ENCODE measurements at regions not wholly inside any gene's neighbourhood (a gene's known extent, or its start where the extent isn't known, plus 50 kb on each side); places are given as distances from the start of the nearest gene placed in this dataset.

DNA sequence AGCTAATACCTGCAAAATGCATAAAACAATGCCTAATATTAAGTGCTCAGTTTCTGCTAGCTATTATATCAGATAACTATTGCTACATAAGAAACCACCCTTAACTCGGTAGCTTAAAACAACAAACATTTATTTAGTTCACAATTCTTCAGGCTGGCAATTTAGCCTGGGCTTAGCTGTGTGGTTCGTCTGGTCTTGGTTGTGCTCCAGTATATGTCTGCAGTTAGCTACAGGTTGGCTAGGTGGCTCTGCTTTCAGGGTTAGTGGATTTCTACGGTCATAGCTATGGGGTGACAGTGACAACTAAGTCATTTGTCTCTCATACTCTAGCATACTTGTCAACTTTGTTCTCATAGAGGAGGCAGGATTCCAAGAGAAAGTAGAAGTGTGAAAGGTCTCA lies 61.8 kb upstream of the NRP1 start:
- Histone ChIP-seq H3K4me3 (ENCODE audit: low read depth, low read length, poor library complexity, severe bottlenecking) (no peak overlapping the region), H3K4me1 (ENCODE audit: insufficient read depth, low read length, poor library complexity, severe bottlenecking) (no peaks in the 10 kb centered on the region), H3K27ac (ENCODE audit: low read depth, low read length, poor library complexity, severe bottlenecking) (no peak overlapping the region), H3K9me3 (ENCODE audit: low read depth, low read length, poor library complexity, severe bottlenecking) (peaks cover 5% of the 10 kb centered on the region), H3K36me3 (ENCODE audit: insufficient read depth, low read length, poor library complexity, severe bottlenecking) (no peaks in the 10 kb centered on the region), H3K27me3 (replicated peaks; ENCODE audit: insufficient read depth, low read depth, low read length, poor library complexity) (no peaks in the 10 kb centered on the region)
- DNase-seq (ENCODE audit: low spot score): no peak
- TF ChIP-seq, protein P1, sequence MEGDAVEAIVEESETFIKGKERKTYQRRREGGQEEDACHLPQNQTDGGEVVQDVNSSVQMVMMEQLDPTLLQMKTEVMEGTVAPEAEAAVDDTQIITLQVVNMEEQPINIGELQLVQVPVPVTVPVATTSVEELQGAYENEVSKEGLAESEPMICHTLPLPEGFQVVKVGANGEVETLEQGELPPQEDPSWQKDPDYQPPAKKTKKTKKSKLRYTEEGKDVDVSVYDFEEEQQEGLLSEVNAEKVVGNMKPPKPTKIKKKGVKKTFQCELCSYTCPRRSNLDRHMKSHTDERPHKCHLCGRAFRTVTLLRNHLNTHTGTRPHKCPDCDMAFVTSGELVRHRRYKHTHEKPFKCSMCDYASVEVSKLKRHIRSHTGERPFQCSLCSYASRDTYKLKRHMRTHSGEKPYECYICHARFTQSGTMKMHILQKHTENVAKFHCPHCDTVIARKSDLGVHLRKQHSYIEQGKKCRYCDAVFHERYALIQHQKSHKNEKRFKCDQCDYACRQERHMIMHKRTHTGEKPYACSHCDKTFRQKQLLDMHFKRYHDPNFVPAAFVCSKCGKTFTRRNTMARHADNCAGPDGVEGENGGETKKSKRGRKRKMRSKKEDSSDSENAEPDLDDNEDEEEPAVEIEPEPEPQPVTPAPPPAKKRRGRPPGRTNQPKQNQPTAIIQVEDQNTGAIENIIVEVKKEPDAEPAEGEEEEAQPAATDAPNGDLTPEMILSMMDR (conservative IDR thresholded peaks at IDR 0.05; ENCODE audit: low read depth, low read length): no peak
- TF ChIP-seq EZH2 (IDR thresholded peaks at IDR 0.05; ENCODE audit: borderline replicate concordance, low read depth, low read length, poor library complexity, severe bottlenecking): no peak
- no TSS peak for BruUV-seq (replicated peaks)
- intact Hi-C loops (cut with micrococcal nuclease; ENCODE audit: unreplicated experiment): no loop called here
- ChIA-PET CTCF (no interaction called here), POLR2A (ENCODE audit: low non-redundant PET) (no interaction called here)

DNA sequence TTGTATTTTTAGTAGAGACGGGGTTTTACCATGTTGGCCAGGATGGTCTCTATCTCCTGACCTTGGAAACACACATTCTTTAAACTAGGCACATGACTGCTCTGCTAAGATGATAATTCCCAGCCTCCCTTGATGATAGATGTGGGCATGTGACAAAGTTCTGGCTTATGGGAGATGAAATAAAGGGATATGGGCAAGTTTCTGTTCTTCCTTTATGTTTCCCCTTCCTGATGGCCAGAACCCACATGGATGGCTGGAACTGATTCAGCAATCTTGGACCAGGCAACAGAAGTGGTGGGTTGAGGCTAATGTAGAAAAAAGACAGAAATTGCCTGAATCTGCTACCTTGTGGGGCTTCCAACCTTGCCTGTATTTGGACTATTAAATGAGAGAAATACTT lies 60.7 kb upstream of the NRP1 start:
- no peak overlapping the region for H3K27ac ChIP-seq (ENCODE audit: low read depth, low read length, poor library complexity, severe bottlenecking)
- no peak overlapping the region for H3K4me3 ChIP-seq (ENCODE audit: low read depth, low read length, poor library complexity, severe bottlenecking)
- ChIA-PET POLR2A (ENCODE audit: low non-redundant PET) (no interaction called here), CTCF (no interaction called here)
- TF ChIP-seq, protein P1 (conservative IDR thresholded peaks at IDR 0.05; ENCODE audit: low read depth, low read length): no peak
- H3K9me3 ChIP-seq (ENCODE audit: low read depth, low read length, poor library complexity, severe bottlenecking): peaks cover 5% of the 10 kb centered on the region
- no peaks in the 10 kb centered on the region for H3K27me3 ChIP-seq (replicated peaks; ENCODE audit: insufficient read depth, low read depth, low read length, poor library complexity)
- intact Hi-C loops (cut with micrococcal nuclease; ENCODE audit: unreplicated experiment): no loop called here
- H3K4me1 ChIP-seq (ENCODE audit: insufficient read depth, low read length, poor library complexity, severe bottlenecking): no peaks in the 10 kb centered on the region
- H3K36me3 ChIP-seq (ENCODE audit: insufficient read depth, low read length, poor library complexity, severe bottlenecking): no peaks in the 10 kb centered on the region
- BruUV-seq (replicated peaks): no TSS peak
- no peak for DNase-seq (ENCODE audit: low spot score)

DNA sequence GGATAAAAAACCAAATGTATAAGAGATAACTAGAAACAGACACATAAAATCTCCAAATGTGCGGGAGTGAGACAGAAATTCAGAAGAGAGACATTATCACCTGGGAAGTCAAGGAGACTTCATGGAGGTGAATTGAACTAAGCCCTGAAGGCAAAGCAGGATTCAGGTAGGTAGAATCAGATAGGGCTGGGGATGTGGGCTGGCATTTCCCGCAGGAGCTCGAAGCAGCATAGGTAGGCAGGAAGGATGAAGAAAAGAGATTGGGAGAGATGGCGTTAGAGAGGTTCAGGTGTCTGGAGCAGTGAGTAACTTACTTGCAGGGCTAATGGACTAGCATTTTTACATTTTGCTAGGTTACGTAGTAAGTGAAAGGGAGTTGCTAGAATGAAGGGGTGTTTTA lies 58.2 kb upstream of the NRP1 start:
- ChIA-PET POLR2A (ENCODE audit: low non-redundant PET) (no interaction called here), CTCF (no interaction called here)
- Histone ChIP-seq H3K4me1 (ENCODE audit: insufficient read depth, low read length, poor library complexity, severe bottlenecking) (no peaks in the 10 kb centered on the region), H3K36me3 (ENCODE audit: insufficient read depth, low read length, poor library complexity, severe bottlenecking) (no peaks in the 10 kb centered on the region), H3K27ac (ENCODE audit: low read depth, low read length, poor library complexity, severe bottlenecking) (no peak overlapping the region), H3K4me3 (ENCODE audit: low read depth, low read length, poor library complexity, severe bottlenecking) (no peak overlapping the region), H3K27me3 (replicated peaks; ENCODE audit: insufficient read depth, low read depth, low read length, poor library complexity) (no peaks in the 10 kb centered on the region), H3K9me3 (ENCODE audit: low read depth, low read length, poor library complexity, severe bottlenecking) (peaks cover 5% of the 10 kb centered on the region)
- no peak for DNase-seq (ENCODE audit: low spot score)
- intact Hi-C loops (cut with micrococcal nuclease; ENCODE audit: unreplicated experiment): no loop called here
- TF ChIP-seq, protein P1 (conservative IDR thresholded peaks at IDR 0.05; ENCODE audit: low read depth, low read length): no peak
- TF ChIP-seq EZH2 (IDR thresholded peaks at IDR 0.05; ENCODE audit: borderline replicate concordance, low read depth, low read length, poor library complexity, severe bottlenecking): no peak
- no TSS peak for BruUV-seq (replicated peaks)
